Esophagus (tissue), 2 donors: ENCODE measurements at regions not wholly inside any gene's neighbourhood (a gene's known extent, or its start where the extent isn't known, plus 50 kb on each side); places are given as distances from the start of the nearest gene placed in this dataset.

ENCODE experiments used
- H3K27ac ChIP-seq, 2 donors: one replicate each; pipeline ENCODE4 v1.5.1; 2013; ENCODE audit warnings: low read depth in 2 of 2, mild to moderate bottlenecking in 2 of 2, inconsistent platforms in 1 of 2, low read length in 1 of 2, moderate library complexity in 1 of 2
- H3K27me3 ChIP-seq, 2 donors: one replicate each; pipeline ENCODE4 v1.6.1; 2013; ENCODE audit warnings: low read length in 2 of 2, control low read depth in 1 of 2, mild to moderate bottlenecking in 1 of 2; ENCODE audit not compliant: insufficient read depth in 2 of 2, control insufficient read depth in 1 of 2
- H3K36me3 ChIP-seq, 2 donors: one replicate each; pipeline ENCODE4 v1.6.1; 2013; ENCODE audit warnings: low read length in 1 of 2; ENCODE audit not compliant: control insufficient read depth in 2 of 2, insufficient read depth in 2 of 2
- H3K4me1 ChIP-seq, 2 donors: one replicate each; pipeline ENCODE4 v1.6.1; 2013; ENCODE audit warnings: low read length in 1 of 2; ENCODE audit not compliant: control insufficient read depth in 2 of 2, insufficient read depth in 2 of 2
- H3K4me3 ChIP-seq, 2 donors: one replicate each; pipeline ENCODE4 v1.5.1; 2013; ENCODE audit warnings: low read length in 2 of 2, mild to moderate bottlenecking in 2 of 2, low read depth in 1 of 2, moderate library complexity in 1 of 2
- H3K9me3 ChIP-seq, 2 donors: one replicate each; pipeline ENCODE4 v1.6.1; 2013; ENCODE audit warnings: mild to moderate bottlenecking in 2 of 2, low read depth in 1 of 2, low read length in 1 of 2, moderate library complexity in 1 of 2; ENCODE audit not compliant: control insufficient read depth in 2 of 2, insufficient read depth in 1 of 2
- WGBS, 2 donors: extraction: QIAGEN DNeasy Blood & Tissue Kit; methylation state at CpG; one replicate each; pipeline ENCODE4 v1.1.7; 2013; 5-methylcytosine and 5-hydroxymethylcytosine counted together
- donor health status: healthy with polysubstance abuse.
- donor health status: Bipolar disorder and iron deficiency.

GRCh38 chr10:21195252-21195651, 298.1 kb upstream of the NEBL start:
- Histone ChIP-seq H3K9me3 (peaks cover 0 to 3% of the 10 kb centered on the region in 2 donors), H3K4me3 (no peak overlapping the region), H3K27me3 (no peaks in the 10 kb centered on the region), H3K27ac (no peak overlapping the region), H3K36me3 (no peaks in the 10 kb centered on the region), H3K4me1 (peaks cover 0 to 2% of the 10 kb centered on the region in 2 donors)
- 47 to 56% methylated on average over 1 of the region's 1 CpG for WGBS, 2 donors

DNA sequence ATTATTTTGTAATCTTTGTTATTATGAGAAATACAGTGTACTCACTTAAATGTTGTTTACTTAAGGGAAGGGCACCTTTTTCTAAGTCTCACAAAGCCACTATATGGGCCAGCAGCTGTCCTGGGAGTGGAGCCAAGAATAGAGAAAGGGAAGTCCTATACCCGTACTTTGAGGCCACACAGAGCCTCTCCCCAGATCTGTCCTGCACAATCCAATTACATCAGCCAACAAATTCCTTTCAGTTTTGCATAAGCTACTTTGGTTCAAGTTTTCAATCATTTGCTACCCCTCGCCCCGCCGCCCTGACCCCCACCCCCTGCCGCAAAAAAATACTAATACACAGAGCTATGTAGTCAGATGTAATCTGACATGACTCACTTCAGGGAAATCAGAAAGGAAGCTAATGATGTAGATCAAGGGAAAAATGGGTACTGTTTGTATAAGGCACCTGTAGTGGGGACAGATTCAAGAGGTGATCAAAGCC, 297.4 kb upstream of the NEBL start:
- no peaks in the 10 kb centered on the region for H3K36me3 ChIP-seq
- no peaks in the 10 kb centered on the region for H3K27me3 ChIP-seq
- 24 to 28% methylated on average over 5 of the region's 5 CpGs for WGBS, 2 donors
- H3K27ac ChIP-seq, result peak overlapping the region in 1 of 2 donors; percentile 65
- H3K4me1 ChIP-seq, result peaks cover 0 to 2% of the 10 kb centered on the region in 2 donors
- peaks cover 0 to 3% of the 10 kb centered on the region in 2 donors for H3K9me3 ChIP-seq
- H3K4me3 ChIP-seq, result no peak overlapping the region

- Histone ChIP-seq H3K4me3 (no peak overlapping the region), H3K36me3 (no peaks in the 10 kb centered on the region), H3K9me3 (peaks cover 0 to 3% of the 10 kb centered on the region in 2 donors), H3K27ac (no peak overlapping the region), H3K4me1 (peaks cover 0 to 2% of the 10 kb centered on the region in 2 donors), H3K27me3 (no peaks in the 10 kb centered on the region)
- WGBS, 2 donors, result 83 to 87% methylated on average over 3 of the region's 3 CpGs
Observed at GRCh38 chr10:21193196-21193595, 296.1 kb upstream of the NEBL start.

GRCh38 chr10:21191512-21191911, 294.4 kb upstream of the NEBL start:
- Histone ChIP-seq H3K4me3 (no peak overlapping the region), H3K27ac (no peak overlapping the region), H3K9me3 (no peaks in the 10 kb centered on the region), H3K4me1 (peaks cover 0 to 2% of the 10 kb centered on the region in 2 donors), H3K36me3 (no peaks in the 10 kb centered on the region), H3K27me3 (no peaks in the 10 kb centered on the region)
- 56 to 64% methylated on average over 2 of the region's 2 CpGs for WGBS, 2 donors

GRCh38 chr10:21184984-21185383, 287.9 kb upstream of the NEBL start:
- Histone ChIP-seq H3K36me3 (no peaks in the 10 kb centered on the region), H3K9me3 (no peaks in the 10 kb centered on the region), H3K27ac (no peak overlapping the region), H3K4me3 (no peak overlapping the region), H3K4me1 (peaks cover 0 to 2% of the 10 kb centered on the region in 2 donors), H3K27me3 (no peaks in the 10 kb centered on the region)
- 63 to 65% methylated on average over 2 of the region's 2 CpGs for WGBS, 2 donors

DNA sequence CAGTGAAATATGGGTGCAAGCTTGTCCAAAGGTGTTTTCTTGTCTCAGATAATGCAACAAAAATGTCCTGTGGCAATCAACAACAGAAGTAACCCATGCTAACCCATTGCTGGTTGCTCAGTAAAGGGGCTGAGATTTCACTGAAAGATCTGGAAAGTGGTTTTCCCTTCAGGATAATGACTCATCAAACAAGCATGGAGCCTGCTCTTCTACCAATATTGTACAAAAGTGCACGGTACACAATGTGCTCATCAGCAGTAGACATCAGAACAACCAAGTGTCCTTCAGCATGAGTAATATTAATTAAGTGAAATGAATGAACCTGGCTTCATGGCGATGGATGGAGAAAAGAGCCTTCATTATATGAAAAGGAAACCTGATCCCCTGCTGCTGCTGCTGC, 287.1 kb upstream of the NEBL start:
- Histone ChIP-seq H3K4me3 (no peak overlapping the region), H3K27me3 (no peaks in the 10 kb centered on the region), H3K9me3 (no peaks in the 10 kb centered on the region), H3K36me3 (no peaks in the 10 kb centered on the region), H3K27ac (no peak overlapping the region), H3K4me1 (peaks cover 0 to 2% of the 10 kb centered on the region in 2 donors)
- 46 to 71% methylated on average over 2 of the region's 2 CpGs for WGBS, 2 donors

DNA sequence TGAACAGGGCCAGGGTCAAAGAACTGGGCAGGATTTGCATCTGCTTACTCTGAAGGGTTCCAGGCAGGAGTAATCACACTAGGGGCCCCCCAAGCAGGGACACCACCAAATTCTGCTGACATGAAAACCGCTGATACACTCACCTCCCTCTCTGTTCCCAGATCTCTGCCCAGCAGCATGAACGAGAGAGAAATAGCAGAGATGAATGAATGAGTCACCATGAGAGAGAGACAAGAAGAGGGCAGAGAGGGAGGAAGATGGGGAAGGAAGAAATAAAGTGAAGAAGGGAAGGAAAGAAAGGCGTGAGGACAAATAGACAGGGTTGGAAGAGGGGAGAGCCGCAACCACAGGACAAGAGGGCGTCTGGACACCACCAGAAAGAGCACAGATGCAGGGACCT, 285.9 kb upstream of the NEBL start:
- H3K4me1 ChIP-seq, result peaks cover 0 to 2% of the 10 kb centered on the region in 2 donors
- H3K9me3 ChIP-seq, result no peaks in the 10 kb centered on the region
- H3K4me3 ChIP-seq, result no peak overlapping the region
- H3K36me3 ChIP-seq, result no peaks in the 10 kb centered on the region
- no peaks in the 10 kb centered on the region for H3K27me3 ChIP-seq
- no peak overlapping the region for H3K27ac ChIP-seq
- WGBS, 2 donors, result 87 to 88% methylated on average over 5 of the region's 5 CpGs

GRCh38 chr10:21181451-21181850, 284.3 kb upstream of the NEBL start:
- Histone ChIP-seq H3K36me3 (no peaks in the 10 kb centered on the region), H3K27me3 (no peaks in the 10 kb centered on the region), H3K4me3 (no peak overlapping the region), H3K9me3 (no peaks in the 10 kb centered on the region), H3K4me1 (peaks cover 0 to 2% of the 10 kb centered on the region in 2 donors), H3K27ac (no peak overlapping the region)
- 79 to 80% methylated on average over 7 of the region's 7 CpGs for WGBS, 2 donors

DNA sequence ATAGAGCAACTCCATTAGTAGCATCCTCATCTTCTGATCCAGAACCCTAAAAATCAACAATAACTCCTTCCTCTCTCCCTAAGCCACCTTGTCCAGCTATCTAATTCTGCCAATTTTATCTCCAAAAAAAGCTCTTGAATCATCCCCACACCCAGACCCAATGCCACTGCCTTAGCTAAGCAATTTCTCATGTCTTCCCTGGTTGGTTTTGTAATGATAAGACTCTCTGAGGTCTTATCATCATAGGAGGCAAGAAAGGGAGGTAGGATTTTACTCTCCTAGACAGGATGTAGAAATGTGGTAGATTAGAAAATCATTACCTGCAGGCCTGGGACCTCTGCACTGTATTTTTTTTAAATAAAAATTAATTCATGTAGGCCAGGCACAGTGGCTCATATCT, 283.5 kb upstream of the NEBL start:
- no peaks in the 10 kb centered on the region for H3K36me3 ChIP-seq
- H3K27ac ChIP-seq, result no peak overlapping the region
- H3K4me1 ChIP-seq, result peaks cover 0 to 2% of the 10 kb centered on the region in 2 donors
- H3K4me3 ChIP-seq, result no peak overlapping the region
- H3K27me3 ChIP-seq, result no peaks in the 10 kb centered on the region
- no peaks in the 10 kb centered on the region for H3K9me3 ChIP-seq

- H3K4me1 ChIP-seq, result peaks cover 0 to 2% of the 10 kb centered on the region in 2 donors
- no peak overlapping the region for H3K4me3 ChIP-seq
- no peaks in the 10 kb centered on the region for H3K9me3 ChIP-seq
- 49 to 70% methylated on average over 6 of the region's 6 CpGs for WGBS, 2 donors
- peak overlapping the region in 1 of 2 donors; percentile 49 for H3K27ac ChIP-seq
- H3K36me3 ChIP-seq, result no peaks in the 10 kb centered on the region
- H3K27me3 ChIP-seq, result no peaks in the 10 kb centered on the region
Observed at GRCh38 chr10:21176934-21177480, 279.9 kb upstream of the NEBL start.
